CD4-positive, alpha-beta T cell treated with Interleukin-10 for 1 hour (primary cell): ENCODE measurements at regions not wholly inside any gene's neighbourhood (a gene's known extent, or its start where the extent isn't known, plus 50 kb on each side); places are given as distances from the start of the nearest gene placed in this dataset.

ENCODE experiments used
- DNase-seq: peaks from one replicate; pipeline ENCODE4 v3.0.0-alpha.2; 2020

GRCh38 chr2:100192300-100192699 lies 49.9 kb upstream of the AFF3 start:
- DNase-seq = no peak
